MM.1S (cell line): ENCODE measurements at regions not wholly inside any gene's neighbourhood (a gene's known extent, or its start where the extent isn't known, plus 50 kb on each side); places are given as distances from the start of the nearest gene placed in this dataset.

Source experiments
- DNase-seq: peaks from one replicate; pipeline ENCODE4 v3.0.0-alpha.2; 2015
- H2AFZ ChIP-seq: fragments of 300-600 bp; sonication (generic); 2 replicates; pipeline ENCODE4 v1.6.0; 2016; ENCODE audit warnings: antibody characterized with exemption, low read length
- H3F3A ChIP-seq: fragments of 300-600 bp; sonication (generic); 2 replicates; pipeline ENCODE4 v1.6.1; 2016; ENCODE audit warnings: mild to moderate bottlenecking, antibody characterized with exemption, low read length, moderate library complexity, mixed read lengths; ENCODE audit not compliant: insufficient read depth
- H3K27ac ChIP-seq: fragments of 300-600 bp; sonication (generic); 2 replicates; pipeline ENCODE4 v1.5.1; 2016; ENCODE audit warnings: mild to moderate bottlenecking, low read length
- H3K27me3 ChIP-seq: fragments of 300-600 bp; sonication (generic); replicated peaks from 2 replicates; pipeline ENCODE4 v1.6.0; 2016; ENCODE audit warnings: low read length; ENCODE audit not compliant: insufficient read depth
- H3K36me3 ChIP-seq: fragments of 300-600 bp; sonication (generic); replicated peaks from 2 replicates; pipeline ENCODE4 v1.6.1; 2016; ENCODE audit warnings: mild to moderate bottlenecking, low read length, mixed read lengths; ENCODE audit not compliant: insufficient read depth
- H3K4me1 ChIP-seq: fragments of 300-600 bp; sonication (generic); 2 replicates; pipeline ENCODE4 v1.6.1; 2016; ENCODE audit warnings: low read length, mixed read lengths
- H3K4me2 ChIP-seq: fragments of 300-600 bp; sonication (generic); 2 replicates; pipeline ENCODE4 v1.6.0; 2016; ENCODE audit warnings: low read depth, low read length
- H3K4me3 ChIP-seq: fragments of 300-600 bp; sonication (generic); 2 replicates; pipeline ENCODE4 v1.5.1; 2016; ENCODE audit warnings: low read length, mixed read lengths
- H3K79me2 ChIP-seq: fragments of 300-600 bp; sonication (generic); 2 replicates; pipeline ENCODE4 v1.6.1; 2016; ENCODE audit warnings: mixed run types, low read length, mixed read lengths
- H3K9ac ChIP-seq: fragments of 300-600 bp; sonication (generic); 2 replicates; pipeline ENCODE4 v1.6.1; 2016; ENCODE audit warnings: low read length, mixed read lengths
- H3K9me2 ChIP-seq: fragments of 300-600 bp; sonication (generic); replicated peaks from 2 replicates; pipeline ENCODE4 v1.6.1; 2016; ENCODE audit warnings: mild to moderate bottlenecking, low read length, mixed read lengths; ENCODE audit not compliant: insufficient read depth
- H3K9me3 ChIP-seq: fragments of 300-600 bp; sonication (generic); replicated peaks from 2 replicates; pipeline ENCODE4 v1.6.1; 2016; ENCODE audit warnings: mild to moderate bottlenecking, low read length, mixed read lengths; ENCODE audit not compliant: insufficient read depth
- H4K20me1 ChIP-seq: fragments of 300-600 bp; sonication (generic); 2 replicates; pipeline ENCODE4 v1.6.1; 2016; ENCODE audit warnings: mild to moderate bottlenecking, low read length, moderate library complexity, mixed read lengths; ENCODE audit not compliant: insufficient read depth
- CTCF ChIP-seq: fragments of 300-600 bp; sonication (generic); IDR thresholded peaks from 2 replicates; pipeline ENCODE4 v1.5.1; 2016; ENCODE audit warnings: antibody characterized with exemption, low read length, mixed read lengths
- EZH2 ChIP-seq: fragments of 300-600 bp; sonication (generic); optimal IDR thresholded peaks from 2 replicates; pipeline ENCODE3; 2017; ENCODE audit warnings: low read depth, mild to moderate bottlenecking, antibody characterized with exemption, low read length, mixed read lengths
- EZH2phosphoT487 ChIP-seq: fragments of 300-600 bp; sonication (generic); IDR thresholded peaks from 2 replicates; pipeline ENCODE4 v1.6.1; 2018; ENCODE audit warnings: antibody characterized with exemption, low read length

- Histone ChIP-seq H3K27ac (no peak overlapping the region), H3K79me2 (no peaks in the 10 kb centered on the region), H3K9me3 (no peaks in the 10 kb centered on the region), H3F3A (no peaks in the 10 kb centered on the region), H3K27me3 (no peaks in the 10 kb centered on the region), H4K20me1 (no peaks in the 10 kb centered on the region), H3K9ac (no peak overlapping the region), H3K36me3 (no peaks in the 10 kb centered on the region), H3K4me1 (no peaks in the 10 kb centered on the region), H3K9me2 (no peaks in the 10 kb centered on the region), H3K4me2 (no peak overlapping the region), H3K4me3 (no peak overlapping the region), H2AFZ (no peak overlapping the region)
- no peak for DNase-seq
- TF ChIP-seq EZH2 (no peak), EZH2phosphoT487 (no peak)
Measured at GRCh38 chr5:133732536-133732935, 120.2 kb upstream of the FSTL4 start.

- no peaks in the 10 kb centered on the region for H3K79me2 ChIP-seq
- H3K9me2 ChIP-seq, result no peaks in the 10 kb centered on the region
- no peaks in the 10 kb centered on the region for H3K4me1 ChIP-seq
- H3K36me3 ChIP-seq, result no peaks in the 10 kb centered on the region
- H3K27me3 ChIP-seq, result no peaks in the 10 kb centered on the region
- no peak overlapping the region for H3K27ac ChIP-seq
- H3F3A ChIP-seq, result no peaks in the 10 kb centered on the region
- H3K4me3 ChIP-seq, result no peak overlapping the region
- H3K9me3 ChIP-seq, result no peaks in the 10 kb centered on the region
- no peak overlapping the region for H2AFZ ChIP-seq
- no peak for DNase-seq
- no peak overlapping the region for H3K4me2 ChIP-seq
- no peaks in the 10 kb centered on the region for H4K20me1 ChIP-seq
- no peak overlapping the region for H3K9ac ChIP-seq
- TF ChIP-seq CTCF (no peak), EZH2 (no peak), EZH2phosphoT487 (no peak)
Measured at GRCh38 chr5:133731951-133732350, 119.6 kb upstream of the FSTL4 start.

GRCh38 chr5:133730866-133731265, 118.5 kb upstream of the FSTL4 start:
- TF ChIP-seq CTCF (no peak), EZH2phosphoT487 (no peak), EZH2 (no peak)
- no peaks in the 10 kb centered on the region for H3K79me2 ChIP-seq
- no peak overlapping the region for H3K4me2 ChIP-seq
- no peak overlapping the region for H2AFZ ChIP-seq
- H4K20me1 ChIP-seq, result no peaks in the 10 kb centered on the region
- H3K27ac ChIP-seq, result no peak overlapping the region
- no peaks in the 10 kb centered on the region for H3F3A ChIP-seq
- H3K9me2 ChIP-seq, result no peaks in the 10 kb centered on the region
- no peaks in the 10 kb centered on the region for H3K9me3 ChIP-seq
- DNase-seq, result no peak
- H3K36me3 ChIP-seq, result no peaks in the 10 kb centered on the region
- no peaks in the 10 kb centered on the region for H3K4me1 ChIP-seq
- no peak overlapping the region for H3K9ac ChIP-seq
- no peaks in the 10 kb centered on the region for H3K27me3 ChIP-seq
- H3K4me3 ChIP-seq, result no peak overlapping the region

GRCh38 chr5:133730346-133730745, 118.0 kb upstream of the FSTL4 start:
- TF ChIP-seq CTCF (no peak), EZH2 (no peak), EZH2phosphoT487 (no peak)
- H3F3A ChIP-seq, result no peaks in the 10 kb centered on the region
- H3K4me2 ChIP-seq, result no peak overlapping the region
- H3K27me3 ChIP-seq, result no peaks in the 10 kb centered on the region
- H3K9me2 ChIP-seq, result no peaks in the 10 kb centered on the region
- H4K20me1 ChIP-seq, result no peaks in the 10 kb centered on the region
- DNase-seq, result no peak
- no peak overlapping the region for H3K4me3 ChIP-seq
- H3K9ac ChIP-seq, result no peak overlapping the region
- H3K4me1 ChIP-seq, result no peaks in the 10 kb centered on the region
- no peak overlapping the region for H2AFZ ChIP-seq
- no peaks in the 10 kb centered on the region for H3K36me3 ChIP-seq
- no peaks in the 10 kb centered on the region for H3K9me3 ChIP-seq
- H3K79me2 ChIP-seq, result no peaks in the 10 kb centered on the region
- no peak overlapping the region for H3K27ac ChIP-seq
